NCI-H524 (cell line): ENCODE measurements at regions not wholly inside any gene's neighbourhood (a gene's known extent, or its start where the extent isn't known, plus 50 kb on each side); places are given as distances from the start of the nearest gene placed in this dataset.
A peak's percentile ranks its signal among the peaks of the same experiment; 100 is the strongest.
"Not testable (repeated sequence)": the region's sequence is repeated elsewhere in the genome, so short reads cannot be mapped to it uniquely, and the experiment has no call there.

ENCODE experiments used
- DNase-seq, 2 experiments: peaks; one replicate each; lab custom pipeline; 2025; lab: John Stamatoyannopoulos, UW

DNA sequence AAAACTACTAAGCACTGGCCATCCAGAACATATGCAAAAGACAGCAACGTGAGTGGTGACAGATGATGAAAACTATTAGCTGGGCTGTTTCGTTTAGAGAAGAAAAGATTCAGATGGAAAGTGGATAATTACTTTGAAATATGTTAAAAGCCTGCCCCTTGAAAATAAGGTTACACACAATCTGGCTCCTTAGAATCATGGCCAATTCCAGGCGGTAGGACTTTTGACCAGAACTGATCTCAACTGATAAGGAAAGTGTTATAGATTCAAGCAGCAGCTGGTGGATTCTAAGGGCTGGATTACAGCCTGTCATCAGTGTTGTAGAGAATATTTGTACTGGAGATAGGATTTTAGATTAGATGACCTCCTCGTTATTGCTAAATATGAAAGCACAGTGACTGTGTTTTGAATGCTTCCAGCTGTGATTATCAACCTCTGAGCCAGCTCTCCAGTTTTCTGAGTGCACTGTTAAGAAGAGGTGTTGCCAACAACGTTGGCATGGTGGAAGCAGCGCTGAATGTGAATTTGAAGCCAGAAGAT, 75.1 kb downstream of the KBTBD2 start:
- peak; percentile 62 to 83 for DNase-seq

- DNase-seq: not testable (repeated sequence)
Observed at GRCh38 chr7:32814779-32815178, 76.8 kb downstream of the KBTBD2 start.

DNA sequence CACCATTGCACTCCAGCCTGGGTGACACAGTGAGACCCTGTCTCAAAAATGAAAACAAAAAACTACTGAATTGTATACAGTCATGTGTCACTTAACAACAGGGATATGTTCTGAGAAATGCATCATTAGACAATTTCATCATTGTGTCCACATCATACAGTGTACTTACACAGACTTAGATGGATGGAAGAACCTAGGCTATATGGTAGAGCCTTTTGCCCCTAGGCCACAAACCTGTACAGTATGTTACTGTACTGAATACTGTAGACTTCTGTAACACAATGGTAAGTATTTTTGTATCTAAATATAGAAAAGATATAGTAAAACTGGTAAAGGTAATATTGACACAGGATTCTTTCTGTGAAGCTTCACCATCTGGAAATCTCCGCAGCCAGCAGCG, 81.7 kb downstream of the KBTBD2 start:
- no peak for DNase-seq

DNA sequence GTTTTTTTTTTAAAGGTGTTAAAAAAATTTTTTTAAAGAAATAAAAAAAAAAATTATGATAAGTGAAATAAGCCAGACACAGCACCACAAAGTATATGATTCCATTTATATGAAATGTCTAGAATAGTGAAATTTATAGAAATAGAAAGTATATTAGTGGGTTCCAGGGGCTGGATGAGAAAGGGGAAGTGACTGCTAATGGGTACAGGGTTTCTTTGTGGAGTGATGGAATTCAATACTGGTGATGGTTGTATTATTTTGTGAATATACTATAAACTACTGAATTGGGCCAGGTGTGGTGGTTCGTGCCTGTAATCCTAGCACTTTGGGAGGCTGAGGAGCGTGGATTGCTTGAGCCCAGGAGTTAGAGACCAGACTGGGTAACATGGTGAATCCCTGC, 82.2 kb downstream of the KBTBD2 start:
- DNase-seq: no peak

DNA sequence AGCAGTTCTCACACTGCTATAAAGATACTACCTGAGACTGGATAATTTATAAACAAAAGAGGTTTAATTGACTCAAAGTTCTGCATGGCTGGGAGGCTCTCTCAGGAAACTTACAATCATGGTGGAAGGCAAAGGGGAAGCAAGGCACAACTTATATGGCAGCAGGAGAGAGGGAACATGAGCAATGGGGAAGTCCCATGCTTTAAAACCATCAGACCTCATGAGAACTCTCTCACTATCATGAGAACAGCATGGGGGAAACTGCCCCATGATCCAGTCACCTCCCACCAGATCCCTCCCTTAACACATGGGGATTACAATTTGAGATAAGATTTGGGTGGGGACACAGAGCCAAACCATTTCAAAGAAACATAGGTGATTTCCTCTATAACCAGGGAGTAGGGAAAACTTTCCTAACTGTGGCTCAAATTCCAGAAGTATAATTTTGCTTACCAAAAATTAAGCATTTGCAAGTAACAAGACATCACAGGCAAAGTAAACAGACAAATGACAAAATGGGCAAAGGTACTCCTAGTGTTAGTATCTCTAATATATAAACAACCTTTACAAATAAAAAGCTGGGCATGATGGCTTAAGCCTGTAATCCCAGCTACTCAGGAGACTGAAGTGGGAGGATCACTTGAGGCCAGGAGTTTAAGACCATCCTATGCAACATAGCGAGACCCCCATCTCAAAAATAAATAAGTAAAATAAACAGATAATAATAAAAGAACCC, 88.0 kb downstream of the KBTBD2 start:
- no peak for DNase-seq

DNA sequence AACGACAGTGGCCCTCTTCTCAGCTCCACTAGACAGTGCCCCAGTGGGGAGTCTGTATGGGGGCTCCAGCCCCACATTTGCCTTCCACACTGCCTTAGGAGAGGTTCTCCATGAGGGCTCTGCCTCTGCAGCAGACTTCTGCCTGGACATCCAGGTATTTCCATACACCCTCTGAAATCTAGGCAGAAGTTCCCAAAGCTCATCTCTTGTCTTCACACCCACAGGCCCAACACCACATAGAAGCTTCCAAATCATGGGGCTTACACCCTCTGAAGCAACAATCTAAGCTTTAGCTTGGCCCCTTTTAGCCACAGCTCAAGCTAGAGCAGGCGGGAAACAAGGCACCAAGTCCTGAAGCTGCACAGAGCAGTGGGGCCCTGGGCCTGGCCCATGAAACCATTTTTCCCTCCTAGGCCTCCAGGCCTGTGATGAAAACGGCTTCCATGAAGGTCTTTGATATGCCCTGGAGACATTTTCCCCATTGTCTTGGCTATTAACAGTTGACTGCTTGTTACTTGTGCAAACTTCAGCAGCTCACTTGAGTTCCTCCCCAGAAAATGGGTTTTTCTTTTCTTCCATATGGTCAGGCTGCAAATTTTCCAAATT, 89.2 kb downstream of the KBTBD2 start:
- DNase-seq: no peak

DNA sequence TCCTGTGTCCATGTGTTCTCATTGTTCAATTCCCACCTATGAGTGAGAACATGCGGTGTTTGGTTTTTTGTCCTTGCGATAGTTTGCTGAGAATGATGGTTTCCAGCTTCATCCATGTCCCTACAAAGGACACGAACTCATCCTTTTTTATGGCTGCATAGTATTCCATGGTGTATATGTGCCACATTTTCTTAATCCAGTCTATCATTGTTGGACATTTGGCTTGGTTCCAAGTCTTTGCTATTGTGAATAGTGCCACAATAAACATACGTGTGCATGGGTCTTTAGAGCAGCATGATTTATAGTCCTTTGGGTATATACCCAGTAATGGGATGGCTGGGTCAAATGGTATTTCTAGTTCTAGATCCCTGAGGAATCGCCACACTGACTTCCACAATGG, 98.5 kb downstream of the KBTBD2 start:
- not testable (repeated sequence) for DNase-seq

DNA sequence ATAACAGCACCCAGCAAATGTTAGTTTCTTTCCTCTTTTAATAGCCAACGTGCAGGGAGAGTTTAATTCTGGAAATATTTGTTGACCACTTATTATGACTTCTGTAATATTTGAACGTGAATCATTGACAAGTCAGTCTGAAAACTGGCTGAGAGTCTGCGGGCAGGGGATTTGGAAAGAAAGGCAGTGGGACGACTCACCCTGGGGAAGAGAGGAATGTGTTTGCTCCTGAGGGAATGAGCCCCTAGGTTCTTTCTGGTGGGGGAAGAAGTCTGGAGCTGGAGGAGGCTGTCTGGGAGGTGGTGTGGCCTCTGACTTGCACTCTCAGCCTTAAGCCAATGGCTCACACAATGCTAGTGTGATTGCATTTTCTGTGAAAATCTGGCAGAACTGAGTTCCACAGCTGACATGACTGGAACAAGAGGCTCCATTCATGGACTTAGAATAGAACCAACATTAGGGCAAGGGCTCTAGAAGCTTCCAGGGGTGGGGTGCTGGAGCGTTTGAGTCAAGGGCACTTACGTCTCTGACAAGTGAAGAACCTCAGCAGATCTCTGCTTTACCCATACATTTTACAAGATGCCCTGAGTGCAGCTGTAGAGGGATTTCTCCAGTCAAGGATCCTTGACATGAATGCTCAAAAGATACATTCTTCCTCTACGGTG, 100.7 kb downstream of the KBTBD2 start:
- DNase-seq: not testable (repeated sequence)

- not testable (repeated sequence) for DNase-seq
Observed at GRCh38 chr7:32789266-32789665, 102.3 kb downstream of the KBTBD2 start.

- not testable (repeated sequence) for DNase-seq
Observed at GRCh38 chr7:32788174-32788573, 103.4 kb downstream of the KBTBD2 start.

DNA sequence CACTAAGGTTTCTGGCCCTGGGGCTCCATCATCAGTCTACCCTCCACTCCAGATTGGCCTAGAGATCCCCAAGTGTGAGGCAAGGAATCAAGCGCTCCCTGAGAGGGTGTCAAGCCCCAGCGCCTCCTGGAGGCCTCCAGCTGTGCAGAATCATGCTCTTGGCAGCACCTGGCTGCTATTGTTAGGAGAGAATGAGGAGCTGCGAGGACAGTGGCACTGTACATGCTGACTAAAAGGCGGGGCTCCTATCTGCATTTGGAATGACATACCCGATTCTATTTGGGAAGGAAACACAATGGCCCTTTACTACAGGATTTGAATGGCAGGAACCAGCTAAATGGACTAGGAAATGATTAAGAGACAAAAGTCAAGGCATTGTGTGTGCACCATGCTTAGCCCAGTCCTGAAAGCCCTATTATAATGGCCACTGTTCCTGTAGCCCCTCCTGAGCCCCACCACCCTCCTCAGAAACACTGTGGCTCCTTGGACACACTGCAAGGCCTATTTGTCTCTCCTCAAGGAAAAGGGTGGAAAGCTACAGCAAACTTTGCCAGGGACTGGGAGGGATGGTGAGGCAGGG, 106.1 kb downstream of the KBTBD2 start:
- DNase-seq: not testable (repeated sequence)

GRCh38 chr7:32779895-32780294, 111.7 kb downstream of the KBTBD2 start:
- DNase-seq: not testable (repeated sequence)

GRCh38 chr7:32779167-32779566, 112.4 kb downstream of the KBTBD2 start:
- DNase-seq: no peak

DNA sequence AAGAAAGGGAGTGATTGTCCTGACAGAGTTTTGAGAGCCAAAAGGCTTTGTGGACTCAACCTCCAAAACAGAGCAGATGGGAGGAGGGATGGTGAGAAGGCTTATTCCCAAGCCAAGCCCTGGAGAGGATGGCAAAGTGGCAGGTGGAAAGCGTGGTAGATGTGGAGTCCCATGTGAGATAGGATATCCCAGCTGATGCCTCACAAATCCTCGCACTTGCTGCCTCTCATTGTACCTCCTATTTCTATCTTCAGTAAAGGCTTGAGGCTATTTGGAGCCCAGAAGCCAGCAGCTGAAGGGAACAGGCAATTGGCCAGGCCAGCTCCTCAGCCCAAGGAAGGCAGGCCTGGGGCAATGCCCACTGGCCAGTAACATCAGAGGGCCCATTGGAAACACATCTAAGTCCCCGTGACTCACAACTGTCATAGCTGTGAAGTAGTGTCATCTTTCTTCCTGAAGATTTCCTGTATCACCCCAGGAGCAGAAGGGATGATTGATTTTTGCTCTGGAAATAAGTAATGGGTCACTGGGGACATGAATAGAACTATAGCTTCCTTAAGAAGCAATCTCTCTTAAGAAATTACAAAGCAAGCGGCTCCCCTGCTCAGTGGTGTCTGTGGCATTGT, 114.4 kb downstream of the KBTBD2 start:
- DNase-seq: not testable (repeated sequence)

DNA sequence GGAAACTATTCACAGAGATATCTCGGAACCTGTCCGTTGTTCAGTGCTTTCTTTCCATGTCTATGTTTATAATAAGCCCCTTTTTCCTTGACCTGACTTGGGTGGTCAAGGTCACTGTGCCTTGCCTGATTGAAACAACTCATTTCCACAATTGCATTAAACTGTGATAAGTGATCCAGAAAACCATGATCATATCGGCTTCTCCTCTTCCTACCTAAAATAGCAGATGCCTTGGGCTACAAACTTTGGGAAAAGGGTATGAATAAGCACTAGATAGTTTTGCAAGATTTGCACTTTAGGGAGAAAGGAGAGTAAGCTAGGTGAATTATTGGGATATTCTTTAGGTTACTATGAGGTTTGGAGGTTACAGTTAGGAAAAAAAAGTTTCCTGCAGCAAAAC, 115.2 kb downstream of the KBTBD2 start:
- not testable (repeated sequence) for DNase-seq

DNA sequence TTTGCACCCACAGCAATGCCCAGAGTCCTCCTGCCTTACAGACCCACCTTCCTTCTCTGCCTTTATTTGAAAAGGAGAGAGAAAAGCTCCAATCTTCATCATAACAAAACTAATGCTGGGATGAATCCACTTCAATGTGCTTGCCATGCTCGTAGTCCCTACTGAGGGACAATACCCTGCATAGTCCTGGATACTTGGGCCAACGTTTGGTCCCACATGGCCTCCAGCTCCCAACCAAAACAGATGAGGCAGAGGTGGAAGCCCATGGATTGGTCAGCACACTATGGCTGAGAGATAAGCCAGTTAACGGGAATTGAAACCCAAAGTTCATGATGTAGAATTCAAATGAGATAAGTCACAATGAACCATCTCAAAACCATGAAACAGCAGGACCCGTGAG, 115.8 kb downstream of the KBTBD2 start:
- not testable (repeated sequence) for DNase-seq

GRCh38 chr7:32774541-32774951, 117.0 kb downstream of the KBTBD2 start:
- DNase-seq: no peak

DNA sequence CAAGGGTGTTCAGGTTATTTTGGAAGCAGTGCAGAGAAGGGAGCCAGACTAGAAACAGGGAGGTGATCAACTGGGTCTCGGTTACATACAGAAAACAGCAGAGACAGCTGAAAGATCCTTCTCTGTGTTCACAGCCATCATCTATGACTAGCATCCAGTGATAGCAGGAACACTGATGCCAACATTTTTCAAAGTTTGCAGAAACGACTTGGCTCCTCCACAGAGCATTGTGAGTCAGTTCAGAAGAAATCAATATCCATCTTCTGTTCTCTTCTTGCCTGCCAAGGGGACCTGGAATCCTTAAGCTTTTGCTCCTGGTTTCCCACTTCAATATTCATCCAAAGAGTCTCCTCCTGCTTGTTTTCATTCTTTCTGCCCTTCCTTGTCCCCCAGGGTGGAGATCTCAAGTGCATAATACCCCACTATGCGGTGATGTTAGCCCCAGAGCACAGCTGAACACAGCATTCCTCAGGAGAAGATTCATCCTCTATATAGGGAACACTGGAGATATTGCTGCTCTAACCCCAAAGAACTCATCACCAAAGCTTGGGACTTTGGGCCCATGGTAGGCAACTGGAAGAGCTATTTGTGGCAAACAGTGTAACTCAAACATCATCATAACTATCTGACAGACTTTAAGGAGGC, 122.6 kb downstream of the KBTBD2 start:
- DNase-seq: not testable (repeated sequence)

DNA sequence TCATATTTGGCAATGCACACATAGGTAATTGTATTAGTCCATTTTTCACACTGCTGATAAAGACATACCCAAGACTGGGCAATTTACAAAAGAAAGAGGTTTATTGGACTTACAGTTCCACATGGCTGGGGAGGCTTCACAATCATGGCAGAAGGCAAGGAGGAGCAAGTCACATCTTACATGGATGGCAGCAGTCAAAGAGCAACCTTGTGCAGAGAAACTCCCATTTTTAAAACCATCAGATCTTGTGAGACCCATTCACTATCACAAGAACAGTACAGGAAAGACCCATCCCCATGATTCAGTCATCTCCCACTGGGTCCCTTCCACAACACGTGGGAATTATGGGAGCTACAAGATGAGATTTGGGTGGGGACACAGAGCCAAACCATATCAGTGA, 123.2 kb downstream of the KBTBD2 start:
- not testable (repeated sequence) for DNase-seq

- DNase-seq: peak in 1 of 2 experiments; percentile 22
Observed at GRCh38 chr7:32765649-32766251, 125.8 kb downstream of the KBTBD2 start.

DNA sequence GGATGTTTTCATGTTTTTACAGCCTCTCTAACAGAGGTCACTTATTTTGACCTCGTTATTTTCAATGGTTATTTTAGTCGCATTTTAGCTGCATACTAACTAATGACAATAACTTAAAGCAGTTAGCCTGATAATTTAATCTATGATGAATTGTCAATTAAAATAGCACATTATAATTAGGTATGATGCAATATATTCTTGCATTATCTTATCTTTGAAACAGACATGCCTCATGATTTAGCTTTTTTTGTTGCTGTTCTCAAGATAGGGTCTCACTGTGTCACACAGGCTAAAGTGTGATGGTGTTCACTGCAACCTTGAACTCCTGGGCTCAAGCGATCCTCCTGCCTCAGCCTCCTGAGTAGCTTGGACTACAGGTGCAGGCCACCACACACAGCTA, 126.4 kb downstream of the KBTBD2 start:
- no peak for DNase-seq
